Mammary epithelial cell (primary cell): ENCODE measurements at regions not wholly inside any gene's neighbourhood (a gene's known extent, or its start where the extent isn't known, plus 50 kb on each side); places are given as distances from the start of the nearest gene placed in this dataset.

Experiments
- CTCF ChIP-seq, 2 donors: IDR thresholded peaks in 1 of 2; conservative IDR thresholded peaks in 1 of 2; 2 replicates each; pipeline ENCODE4 v1.5.1; 2011 to 2012; ENCODE audit warnings: inconsistent platforms in 2 of 2, low read length in 2 of 2, mild to moderate bottlenecking in 2 of 2, control low read depth in 1 of 2, low read depth in 1 of 2; ENCODE audit not compliant: insufficient read depth in 1 of 2; ENCODE audit errors: extremely low read depth in 1 of 2
- EZH2 ChIP-seq: IDR thresholded peaks from 2 replicates; pipeline ENCODE4 v1.6.1; 2012; ENCODE audit warnings: low read length, inconsistent platforms, borderline replicate concordance

GRCh38 chr15:49752517-49752916 is 131.7 kb downstream of the DTWD1 start:
- TF ChIP-seq CTCF (conservative IDR thresholded peaks at IDR 0.05 in 1 of 2, IDR thresholded peaks at IDR 0.05 in 1 of 2; ENCODE audit: extremely low read depth in 1 of 2, insufficient read depth in 1 of 2, low read depth in 1 of 2, low read length in 2 of 2) (no peak), EZH2 (no peak)
